HG02943 (cell line): ENCODE measurements at regions not wholly inside any gene's neighbourhood (a gene's known extent, or its start where the extent isn't known, plus 50 kb on each side); places are given as distances from the start of the nearest gene placed in this dataset.

Experiments used
- ATAC-seq: cut with Tn5 transposase; IDR thresholded peaks from one replicate; pipeline ENCODE4 v1.9.1; 2021; ENCODE audit warnings: mild to moderate bottlenecking, low read depth, moderate library complexity; ENCODE audit not compliant: unreplicated experiment

- no peak for ATAC-seq
Measured at GRCh38 chr13:32960626-32961025, 55.6 kb upstream of the KL start.

GRCh38 chr13:32961724-32962123 lies 54.5 kb upstream of the KL start:
- ATAC-seq = no peak

GRCh38 chr13:32962342-32962741 lies 53.9 kb upstream of the KL start:
- no peak for ATAC-seq

GRCh38 chr13:32964987-32965386 lies 51.2 kb upstream of the KL start:
- ATAC-seq = no peak
